Stomach smooth muscle (tissue), 2 donors: ENCODE measurements at regions not wholly inside any gene's neighbourhood (a gene's known extent, or its start where the extent isn't known, plus 50 kb on each side); places are given as distances from the start of the nearest gene placed in this dataset.

Source experiments
- H3K27ac ChIP-seq: one replicate; pipeline ENCODE4 v1.7.0; 2013; ENCODE audit warnings: mild to moderate bottlenecking, low read length, inconsistent platforms
- H3K27me3 ChIP-seq, 2 donors: one replicate each; pipeline ENCODE4 v1.7.0; 2013; ENCODE audit warnings: low read length in 2 of 2; ENCODE audit not compliant: insufficient read depth in 2 of 2, control insufficient read depth in 1 of 2
- H3K36me3 ChIP-seq, 2 donors: one replicate each; pipeline ENCODE4 v1.7.0; 2013; ENCODE audit warnings: low read length in 2 of 2; ENCODE audit not compliant: control insufficient read depth in 2 of 2, insufficient read depth in 2 of 2
- H3K4me1 ChIP-seq: one replicate; pipeline ENCODE4 v1.7.0; 2013; ENCODE audit warnings: low read length; ENCODE audit not compliant: control insufficient read depth, insufficient read depth
- H3K4me3 ChIP-seq, 2 donors: one replicate each; pipeline ENCODE4 v1.7.0; 2013; ENCODE audit warnings: low read length in 2 of 2
- H3K9ac ChIP-seq, 2 donors: one replicate each; pipeline ENCODE4 v1.7.0; 2013; ENCODE audit warnings: low read length in 2 of 2, mild to moderate bottlenecking in 1 of 2
- H3K9me3 ChIP-seq, 2 donors: one replicate each; pipeline ENCODE4 v1.7.0; 2013; ENCODE audit warnings: low read length in 2 of 2; ENCODE audit not compliant: control insufficient read depth in 2 of 2
- donor health status: healthy.
- donor health status: Pancreatic carcinoma.

DNA sequence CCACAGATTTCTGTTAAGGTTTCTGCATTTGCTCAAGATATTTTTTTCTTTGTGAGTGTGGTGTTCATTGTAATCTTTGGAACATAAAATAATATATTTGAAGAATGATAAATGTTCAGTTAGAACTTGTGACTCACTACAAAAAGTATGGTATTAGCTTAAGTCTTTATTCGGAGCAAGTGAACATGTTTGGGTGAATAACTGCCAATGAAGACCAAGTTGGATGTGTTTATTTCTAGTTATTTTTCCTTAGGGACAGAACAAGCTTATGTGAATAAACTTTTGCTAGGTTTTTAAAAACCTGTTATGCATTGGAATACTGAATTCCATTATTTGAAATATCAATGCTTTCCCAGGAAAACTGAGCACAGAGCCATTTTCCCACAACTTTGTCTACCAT lies 418.6 kb downstream of the SLCO4C1 start:
- no peaks in the 10 kb centered on the region for H3K27me3 ChIP-seq
- no peak overlapping the region for H3K27ac ChIP-seq
- no peaks in the 10 kb centered on the region for H3K9me3 ChIP-seq
- no peaks in the 10 kb centered on the region for H3K36me3 ChIP-seq
- no peak overlapping the region for H3K9ac ChIP-seq
- H3K4me3 ChIP-seq: no peak overlapping the region
- H3K4me1 ChIP-seq: no peaks in the 10 kb centered on the region

DNA sequence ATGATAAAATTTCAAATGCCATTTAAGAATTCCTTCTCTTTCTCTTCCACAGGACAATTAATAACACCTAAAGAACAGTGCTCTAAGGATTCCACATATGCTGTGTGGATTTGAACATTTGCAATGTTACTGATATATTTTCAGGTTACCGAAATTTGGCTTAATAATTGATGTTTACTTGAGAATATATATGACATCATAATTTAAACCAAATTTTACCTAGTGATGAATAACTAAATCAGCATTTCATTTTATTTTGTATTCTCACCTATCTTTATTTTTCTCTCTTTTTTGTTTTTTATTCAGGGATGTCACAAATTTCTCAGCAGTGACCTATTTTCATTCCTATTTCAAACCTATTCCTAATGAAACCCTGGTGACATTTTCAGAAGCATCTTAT lies 429.6 kb downstream of the SLCO4C1 start:
- Histone ChIP-seq H3K4me3 (no peak overlapping the region), H3K27ac (no peak overlapping the region), H3K36me3 (no peaks in the 10 kb centered on the region), H3K4me1 (no peaks in the 10 kb centered on the region), H3K9ac (no peak overlapping the region), H3K27me3 (no peaks in the 10 kb centered on the region), H3K9me3 (no peaks in the 10 kb centered on the region)

DNA sequence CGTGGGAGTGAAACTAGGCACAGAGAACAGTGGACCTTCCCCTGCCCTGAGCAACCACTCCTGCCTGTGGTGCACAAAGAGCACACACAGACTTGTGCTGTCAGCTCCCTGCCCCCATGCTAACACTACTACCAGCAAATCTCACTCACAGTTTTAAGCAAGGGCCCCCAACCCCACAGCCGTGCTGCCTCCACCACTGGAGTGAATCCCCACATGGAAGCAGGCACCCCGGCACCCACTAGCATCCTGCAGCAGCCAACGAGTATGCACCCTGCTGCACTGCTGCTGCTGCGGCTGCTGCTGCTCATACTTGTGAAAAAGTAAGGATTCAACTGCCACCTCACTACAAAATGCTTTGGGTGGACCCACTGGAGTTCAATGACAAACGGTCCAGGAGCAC lies 435.5 kb downstream of the SLCO4C1 start:
- H3K36me3 ChIP-seq: no peaks in the 10 kb centered on the region
- H3K9me3 ChIP-seq: no peaks in the 10 kb centered on the region
- no peaks in the 10 kb centered on the region for H3K27me3 ChIP-seq
- H3K9ac ChIP-seq: no peak overlapping the region
- H3K4me1 ChIP-seq: no peaks in the 10 kb centered on the region
- H3K27ac ChIP-seq: no peak overlapping the region
- no peak overlapping the region for H3K4me3 ChIP-seq

DNA sequence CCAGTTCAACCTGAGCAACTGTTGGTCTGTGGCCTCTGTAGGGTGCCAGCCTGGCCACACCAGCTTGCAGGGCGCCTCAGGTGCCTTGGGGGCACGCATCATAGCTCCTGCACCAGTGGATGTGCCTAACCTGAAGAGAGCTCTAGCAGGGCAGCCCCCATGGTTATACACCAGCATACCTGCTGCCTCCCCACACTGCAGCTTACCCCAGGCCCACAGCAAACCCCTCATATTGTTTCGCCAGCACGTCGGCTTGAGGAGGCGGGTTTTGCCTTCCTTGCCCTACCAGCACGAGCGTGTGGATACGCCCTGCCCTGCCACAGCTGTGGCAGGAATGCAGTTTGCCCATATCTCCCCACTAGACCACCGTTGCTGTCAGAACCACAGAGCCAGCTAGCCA lies 435.9 kb downstream of the SLCO4C1 start:
- H3K36me3 ChIP-seq: no peaks in the 10 kb centered on the region
- no peak overlapping the region for H3K9ac ChIP-seq
- H3K9me3 ChIP-seq: no peaks in the 10 kb centered on the region

DNA sequence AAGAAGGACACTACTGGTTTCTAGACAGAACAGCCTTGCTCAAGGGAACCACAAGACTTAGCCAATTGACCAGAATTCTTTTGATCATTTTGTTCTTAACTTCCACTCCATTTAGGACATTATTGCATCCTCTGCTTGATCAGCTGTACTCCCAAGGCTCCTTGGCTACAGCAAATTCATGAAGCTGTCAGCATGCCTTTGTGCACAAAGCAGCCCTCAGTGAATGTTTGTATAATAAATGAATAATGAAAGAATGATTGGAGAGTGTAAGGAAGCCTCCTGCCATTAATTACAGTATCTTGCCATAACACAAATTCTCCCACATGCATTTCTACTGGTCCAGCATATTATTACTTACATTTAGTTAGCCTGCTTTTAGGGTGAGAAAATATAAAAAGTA lies 449.6 kb downstream of the SLCO4C1 start:
- no peak overlapping the region for H3K9ac ChIP-seq
- no peaks in the 10 kb centered on the region for H3K4me1 ChIP-seq
- H3K27ac ChIP-seq: no peak overlapping the region
- no peaks in the 10 kb centered on the region for H3K36me3 ChIP-seq
- H3K4me3 ChIP-seq: no peak overlapping the region
- H3K9me3 ChIP-seq: no peaks in the 10 kb centered on the region
- no peaks in the 10 kb centered on the region for H3K27me3 ChIP-seq

More for the DNA sequence above, 435.9 kb downstream of the SLCO4C1 start:
- Histone ChIP-seq H3K4me3 (no peak overlapping the region), H3K27ac (no peak overlapping the region), H3K27me3 (no peaks in the 10 kb centered on the region), H3K4me1 (no peaks in the 10 kb centered on the region)

DNA sequence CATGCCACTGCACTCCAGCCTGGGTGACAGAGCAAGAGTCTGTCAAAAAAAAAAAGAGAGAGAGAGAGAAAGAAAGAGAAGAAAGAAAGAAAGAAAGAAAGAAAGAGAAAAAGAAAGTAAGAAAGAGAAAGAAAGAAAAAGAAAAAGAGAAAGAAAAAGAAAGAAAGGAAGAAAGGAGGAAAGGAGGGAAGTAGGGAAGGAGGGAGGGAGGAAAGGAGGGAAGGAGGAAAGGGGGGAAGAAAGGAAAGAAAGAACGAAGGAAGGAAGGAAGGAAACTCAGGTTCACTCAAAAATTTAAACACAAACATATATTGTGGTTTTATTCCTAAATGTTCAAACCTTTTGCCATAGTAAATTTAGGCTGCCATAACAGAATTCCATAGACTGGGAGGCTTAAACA lies 453.0 kb downstream of the SLCO4C1 start:
- Histone ChIP-seq H3K4me3 (no peak overlapping the region), H3K9me3 (no peaks in the 10 kb centered on the region), H3K27ac (no peak overlapping the region), H3K4me1 (no peaks in the 10 kb centered on the region), H3K36me3 (no peaks in the 10 kb centered on the region), H3K27me3 (no peaks in the 10 kb centered on the region), H3K9ac (no peak overlapping the region)

DNA sequence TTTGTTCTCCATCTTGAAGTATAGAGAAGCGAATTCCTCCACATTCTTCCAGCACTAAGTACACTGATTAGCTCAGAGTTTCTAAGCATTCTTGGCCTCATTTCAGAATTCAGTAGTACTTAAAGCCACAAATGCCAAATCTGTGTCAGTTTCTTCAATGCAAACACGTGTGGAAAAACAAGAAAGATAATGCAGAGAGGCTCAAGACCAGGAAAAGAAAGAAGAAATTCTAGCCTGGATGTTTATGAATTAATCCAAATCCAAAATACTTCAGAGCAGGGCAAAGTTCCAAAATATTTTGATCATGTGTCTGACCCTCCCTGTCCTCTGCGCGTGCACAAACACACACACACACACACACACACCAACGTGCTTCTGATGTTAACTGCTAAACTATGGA lies 457.6 kb downstream of the SLCO4C1 start:
- no peaks in the 10 kb centered on the region for H3K27me3 ChIP-seq
- H3K9me3 ChIP-seq: no peaks in the 10 kb centered on the region
- no peak overlapping the region for H3K9ac ChIP-seq
- H3K4me3 ChIP-seq: no peak overlapping the region
- no peaks in the 10 kb centered on the region for H3K36me3 ChIP-seq
- H3K27ac ChIP-seq: no peak overlapping the region
- no peaks in the 10 kb centered on the region for H3K4me1 ChIP-seq

DNA sequence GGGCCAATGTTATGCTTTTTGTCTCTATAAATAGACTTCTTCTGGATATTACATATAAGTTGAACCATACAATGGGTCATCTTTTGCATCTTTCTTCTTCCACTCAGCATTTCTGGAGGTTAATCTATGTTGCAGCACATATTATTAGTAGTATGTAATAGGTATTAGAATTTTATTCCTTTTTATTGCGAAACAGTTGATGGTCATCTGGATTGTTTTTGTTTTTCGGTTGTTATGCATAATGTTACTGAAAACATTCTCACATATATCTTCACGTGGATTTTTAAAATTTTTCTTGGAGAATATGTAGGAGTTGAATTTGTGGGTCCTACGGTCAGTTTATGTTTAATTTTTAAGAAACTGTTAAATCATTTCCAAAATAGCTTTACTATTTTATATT lies 466.8 kb downstream of the SLCO4C1 start:
- Histone ChIP-seq H3K27ac (no peak overlapping the region), H3K4me1 (no peaks in the 10 kb centered on the region), H3K36me3 (no peaks in the 10 kb centered on the region), H3K4me3 (no peak overlapping the region), H3K27me3 (no peaks in the 10 kb centered on the region), H3K9ac (no peak overlapping the region), H3K9me3 (peaks cover 0 to 4% of the 10 kb centered on the region in 2 donors)

DNA sequence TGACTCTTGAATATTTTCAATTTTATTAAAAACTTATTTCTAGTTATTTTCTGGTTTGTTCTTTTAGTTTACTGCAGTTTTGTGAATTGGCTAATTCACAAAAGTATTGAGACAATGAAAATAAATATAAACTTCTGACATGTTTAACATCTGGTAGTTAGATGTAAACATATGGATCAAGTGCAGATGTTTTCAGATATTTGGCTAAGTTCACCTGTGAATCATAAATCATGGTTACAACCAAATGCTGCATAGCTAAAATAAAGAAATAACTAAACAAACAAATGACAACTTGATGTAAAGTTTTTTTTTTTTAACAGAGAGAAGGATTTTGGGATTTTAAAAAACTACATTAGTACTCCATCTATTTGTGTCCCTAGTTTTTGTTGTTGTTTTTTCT lies 484.6 kb downstream of the SLCO4C1 start:
- H3K9me3 ChIP-seq: no peaks in the 10 kb centered on the region
- no peak overlapping the region for H3K9ac ChIP-seq
- no peaks in the 10 kb centered on the region for H3K27me3 ChIP-seq
- no peak overlapping the region for H3K27ac ChIP-seq
- no peak overlapping the region for H3K4me3 ChIP-seq
- no peaks in the 10 kb centered on the region for H3K4me1 ChIP-seq
- no peaks in the 10 kb centered on the region for H3K36me3 ChIP-seq

DNA sequence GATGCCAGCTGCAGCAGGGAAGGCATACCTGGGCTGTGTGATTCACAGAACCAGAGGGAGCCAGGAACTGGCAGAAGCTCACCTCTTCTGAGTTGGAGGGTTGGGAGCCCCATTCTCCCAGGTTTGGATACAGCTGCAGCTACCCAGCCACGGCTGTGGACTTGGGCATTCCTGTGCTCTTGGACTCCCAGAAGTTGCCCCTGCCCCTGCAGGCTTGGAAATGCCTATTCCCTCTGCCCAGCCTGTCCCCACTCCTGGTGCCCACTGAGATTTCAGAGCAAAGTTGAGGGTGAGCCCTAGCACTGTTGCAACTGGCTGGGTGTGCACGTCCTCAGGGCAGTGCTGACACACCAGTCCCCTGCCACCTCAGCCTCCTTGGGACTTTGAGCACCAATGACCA lies 489.7 kb downstream of the SLCO4C1 start:
- Histone ChIP-seq H3K4me1 (no peaks in the 10 kb centered on the region), H3K9me3 (no peaks in the 10 kb centered on the region), H3K27me3 (no peaks in the 10 kb centered on the region), H3K4me3 (no peak overlapping the region), H3K9ac (no peak overlapping the region), H3K36me3 (no peaks in the 10 kb centered on the region), H3K27ac (no peak overlapping the region)

DNA sequence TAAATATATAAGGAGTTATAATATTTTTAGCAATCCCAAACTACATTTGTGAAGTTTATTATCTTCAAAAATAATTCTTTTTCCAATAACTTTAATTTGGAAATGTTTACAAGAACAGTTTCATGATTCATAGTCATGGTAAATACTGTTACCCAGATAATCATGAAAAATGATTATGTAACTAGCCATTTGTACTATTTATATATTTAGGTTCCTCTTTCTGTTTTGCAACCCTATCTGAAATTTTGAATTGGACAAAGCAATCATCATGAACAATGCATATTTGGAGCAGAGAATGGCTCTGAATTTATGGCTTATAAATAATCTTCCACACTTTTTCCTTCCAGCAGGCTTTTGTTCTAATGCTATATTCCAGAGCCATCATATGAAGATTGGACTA lies 499.7 kb downstream of the SLCO4C1 start:
- Histone ChIP-seq H3K9me3 (no peaks in the 10 kb centered on the region), H3K27ac (no peak overlapping the region), H3K36me3 (no peaks in the 10 kb centered on the region), H3K4me1 (no peaks in the 10 kb centered on the region), H3K4me3 (no peak overlapping the region), H3K27me3 (no peaks in the 10 kb centered on the region), H3K9ac (no peak overlapping the region)

DNA sequence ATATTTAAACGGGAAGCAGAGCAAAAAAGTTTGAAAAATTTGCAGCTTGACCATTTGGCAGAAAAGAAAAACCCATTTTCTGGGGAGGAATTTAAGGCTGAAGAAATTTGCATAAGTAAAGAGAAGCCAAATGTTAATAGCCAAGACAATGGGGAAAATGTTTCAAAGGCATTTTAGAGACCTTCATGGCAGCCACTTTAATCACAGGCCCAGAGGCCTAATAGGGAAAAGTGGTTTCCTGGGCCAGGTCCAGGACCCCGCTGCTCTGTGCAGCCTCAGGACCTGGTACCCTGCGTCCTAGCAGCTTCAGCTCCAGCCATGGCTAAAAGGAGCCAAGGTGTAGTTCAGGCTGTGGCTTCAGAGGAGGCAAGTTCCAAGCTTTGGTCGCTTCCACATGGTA lies 507.3 kb downstream of the SLCO4C1 start:
- Histone ChIP-seq H3K36me3 (no peaks in the 10 kb centered on the region), H3K4me3 (no peak overlapping the region), H3K4me1 (no peaks in the 10 kb centered on the region), H3K9me3 (no peaks in the 10 kb centered on the region), H3K27ac (no peak overlapping the region), H3K9ac (no peak overlapping the region), H3K27me3 (no peaks in the 10 kb centered on the region)
